T-helper 1 cell (primary cell): ENCODE measurements at regions not wholly inside any gene's neighbourhood (a gene's known extent, or its start where the extent isn't known, plus 50 kb on each side); places are given as distances from the start of the nearest gene placed in this dataset.

ENCODE experiments used
- DNase-seq, 5 donors: peaks; one replicate each; pipeline ENCODE4 v3.0.0-alpha.2; 2012 to 2020

DNA sequence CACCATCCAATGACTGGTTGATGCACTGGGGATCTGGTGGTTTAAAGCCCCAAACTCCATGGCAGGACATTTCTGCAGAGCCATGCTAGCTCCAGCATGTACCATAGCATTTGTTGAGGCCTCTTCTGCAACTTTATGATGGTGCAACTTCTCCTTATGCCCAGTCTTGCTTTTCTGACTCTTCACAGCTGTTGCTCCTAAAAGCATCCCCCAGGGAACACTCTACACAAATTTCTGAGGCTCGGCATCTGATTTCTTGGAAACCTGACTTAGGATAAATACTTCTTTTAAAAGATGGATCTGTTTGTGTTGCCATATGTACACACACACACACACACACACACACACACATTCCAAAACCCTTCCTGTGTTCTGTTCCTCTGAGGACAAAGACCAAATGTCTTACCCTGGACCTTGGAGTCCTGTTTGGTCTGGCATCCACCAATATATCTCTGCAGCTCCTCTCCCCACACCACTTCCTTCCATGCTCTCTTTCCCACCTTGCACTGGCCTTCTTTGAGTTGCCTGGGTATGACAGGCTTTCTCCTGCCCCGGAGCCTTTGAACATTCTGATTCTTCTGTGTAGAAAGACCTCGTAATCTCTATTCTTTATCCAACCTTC lies 388.5 kb upstream of the ZNF507 start:
- DNase-seq = no peak

DNA sequence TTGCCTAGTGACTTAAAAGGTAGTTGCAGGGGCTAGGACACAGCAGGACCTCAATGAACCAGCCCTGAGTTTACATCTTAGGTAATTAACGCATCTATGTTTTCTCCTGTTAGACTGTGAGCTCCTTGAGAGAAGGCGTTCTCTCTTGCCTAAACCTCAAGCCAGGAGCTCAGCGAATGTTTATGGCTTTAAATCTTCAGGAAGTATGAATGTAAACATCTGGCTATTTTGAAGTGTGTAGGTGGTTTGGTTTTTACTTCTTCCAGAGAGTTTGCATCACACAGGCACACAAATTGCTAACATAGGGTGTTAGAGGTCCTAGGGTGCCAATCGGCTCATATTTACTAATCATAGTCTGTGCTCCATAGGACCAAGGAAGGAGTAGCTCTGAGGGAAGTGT lies 387.7 kb upstream of the ZNF507 start:
- no peak for DNase-seq

DNA sequence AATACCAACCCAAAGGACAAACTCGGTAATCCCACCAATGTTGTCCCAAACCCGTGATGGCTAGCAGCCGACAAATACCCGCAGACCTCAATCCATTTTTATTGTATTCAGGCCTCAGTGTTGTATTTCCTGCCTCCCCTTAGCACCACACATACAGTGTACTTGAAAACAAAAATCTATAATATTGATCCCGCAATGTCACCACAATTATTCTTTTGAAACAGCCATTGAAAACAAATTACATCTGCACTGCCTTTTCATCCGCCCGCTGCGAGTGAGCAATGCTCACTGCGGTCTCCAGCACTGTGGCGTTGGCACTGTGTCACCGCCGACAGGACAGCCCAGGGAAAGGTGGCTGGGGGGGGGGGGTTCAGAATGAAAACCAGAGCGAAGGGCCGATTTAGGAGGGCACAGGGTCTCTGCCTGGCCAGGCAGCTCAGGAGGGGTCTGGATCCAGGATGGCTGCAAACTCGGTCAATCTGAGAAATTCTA lies 385.8 kb upstream of the ZNF507 start:
- DNase-seq = no peak

DNA sequence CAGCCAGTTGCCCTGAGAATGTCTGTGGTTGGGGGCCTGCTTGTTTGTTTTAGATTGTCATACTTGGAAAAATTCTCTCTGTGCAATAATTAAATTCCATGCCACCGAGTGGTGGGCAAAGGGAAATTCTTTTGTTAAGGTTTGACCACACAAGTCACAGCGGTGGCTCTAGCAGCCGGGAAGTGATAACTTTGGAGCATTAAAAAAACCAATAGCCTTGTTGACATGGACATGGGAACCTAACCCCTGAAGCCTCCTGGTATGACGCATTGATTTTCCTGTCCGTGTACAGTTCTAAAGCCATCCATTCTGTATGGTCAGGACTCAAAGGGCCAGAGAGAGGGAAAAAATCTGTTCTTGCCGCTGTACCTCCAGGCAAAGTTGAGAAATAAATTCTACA lies 384.9 kb upstream of the ZNF507 start:
- DNase-seq = no peak

DNA sequence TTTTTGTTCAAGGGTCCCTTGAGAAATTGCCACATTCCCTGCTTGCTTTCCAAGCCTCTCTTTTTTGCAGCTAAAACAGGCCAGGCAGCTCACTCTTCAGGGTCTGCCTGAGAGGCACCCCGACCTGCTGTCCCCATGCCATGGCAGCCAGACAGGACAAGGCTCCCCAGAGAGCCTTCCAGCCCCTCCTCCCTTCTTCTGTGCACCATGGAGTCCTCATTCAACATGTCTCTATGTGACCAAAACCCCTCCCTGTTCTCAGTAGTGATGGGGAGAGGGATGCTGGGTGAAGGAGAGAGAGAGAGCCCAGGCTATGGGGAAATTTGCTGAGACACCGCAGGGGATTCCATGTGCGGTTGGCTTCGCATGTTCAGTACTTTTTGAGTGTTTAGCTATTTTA lies 384.2 kb upstream of the ZNF507 start:
- DNase-seq = no peak

DNA sequence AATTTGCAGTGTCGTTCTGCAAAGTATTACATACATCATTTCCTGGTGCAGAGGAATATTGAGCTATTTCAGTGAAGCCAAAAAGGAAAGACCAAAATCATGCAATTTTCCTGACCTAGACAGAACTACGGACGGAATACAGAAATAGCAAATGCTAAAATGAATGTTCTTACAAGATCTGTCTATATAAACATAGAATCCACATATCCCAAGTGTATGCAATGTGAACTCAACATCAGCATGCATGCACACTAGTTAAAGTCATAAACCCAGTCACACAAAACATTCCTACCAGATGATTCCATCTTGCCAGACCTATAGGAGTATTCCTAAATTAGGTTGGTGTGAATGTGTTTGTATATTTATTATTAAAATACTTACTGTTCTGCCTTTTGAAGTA lies 383.7 kb upstream of the ZNF507 start:
- no peak for DNase-seq

DNA sequence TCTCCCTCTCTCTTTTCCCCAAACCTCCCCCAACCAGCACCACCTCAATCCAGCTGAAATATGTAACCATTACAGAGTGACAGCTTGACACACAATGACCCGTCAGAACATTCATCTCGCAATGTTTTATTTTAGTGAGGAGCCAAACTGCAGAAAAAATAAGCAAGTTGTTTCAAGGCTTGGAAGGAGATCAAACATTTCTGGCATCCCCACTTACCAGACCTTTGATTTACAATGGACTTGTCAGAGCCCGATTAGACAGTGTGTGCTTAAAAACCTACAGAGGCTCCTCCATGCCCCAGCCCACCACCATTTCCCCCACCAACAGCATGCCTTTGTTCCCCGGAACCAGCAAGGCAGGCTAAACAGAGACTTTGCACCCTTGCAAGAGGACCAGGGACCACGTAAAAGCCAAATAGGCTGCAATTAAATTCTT lies 382.8 kb upstream of the ZNF507 start:
- DNase-seq = no peak

DNA sequence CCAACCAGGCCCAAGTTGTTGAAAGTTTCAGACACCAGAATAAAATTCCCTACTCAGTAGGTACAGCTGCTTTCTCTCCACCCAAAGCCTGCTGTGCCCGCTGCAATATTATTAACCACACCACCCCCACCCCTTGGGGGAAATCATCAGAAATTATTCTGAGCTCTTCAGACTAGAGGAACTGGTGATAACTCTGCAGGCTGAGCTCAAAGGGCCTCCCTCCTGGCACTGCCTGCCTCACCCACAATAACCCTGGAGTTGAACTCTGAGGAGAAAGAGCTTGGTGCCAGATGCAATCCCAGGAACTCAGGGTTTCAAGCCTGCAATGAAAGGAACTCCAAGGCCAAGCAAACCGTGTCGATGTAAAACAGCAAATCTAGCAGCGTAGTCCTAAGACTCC lies 381.7 kb upstream of the ZNF507 start:
- DNase-seq = no peak

DNA sequence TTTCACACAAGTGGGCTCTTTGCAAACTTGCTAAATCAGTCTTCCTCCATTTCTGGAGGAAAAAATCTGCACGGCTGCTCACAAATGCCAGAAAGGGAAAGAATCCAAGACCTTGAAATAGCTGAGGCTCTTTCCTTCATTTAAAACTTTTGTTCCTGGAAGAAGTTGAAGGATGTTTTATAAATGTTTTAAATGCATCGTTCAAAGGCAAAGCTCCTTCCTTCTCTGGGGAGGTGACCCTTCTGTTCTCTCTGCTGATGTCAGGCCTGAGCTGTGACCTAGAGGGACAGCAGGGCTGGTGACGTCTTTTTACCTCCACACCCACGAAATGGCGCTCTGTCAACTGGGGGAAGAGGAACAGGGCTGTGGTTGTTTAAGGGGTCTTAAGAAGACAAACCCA lies 376.4 kb upstream of the ZNF507 start:
- DNase-seq = no peak

DNA sequence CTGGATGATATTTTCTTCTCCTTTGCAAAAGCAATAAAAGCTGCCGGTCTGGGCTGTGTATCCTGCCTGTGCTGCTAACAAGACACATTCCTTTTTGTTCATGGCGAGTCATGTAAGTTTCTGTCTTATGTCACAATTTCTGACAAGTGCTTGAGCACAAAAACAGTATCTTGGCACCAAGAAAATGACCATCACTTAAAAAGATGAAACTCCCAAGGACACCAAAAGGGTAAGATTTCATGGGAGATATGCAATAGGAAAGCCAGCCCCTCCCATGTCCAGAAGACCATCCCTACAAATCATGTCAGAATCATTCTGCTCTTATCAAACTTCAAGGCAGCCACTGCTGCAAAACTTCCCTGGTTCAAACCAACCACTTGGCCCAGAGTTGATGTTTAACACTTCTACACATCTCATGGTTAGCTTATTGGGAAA lies 375.4 kb upstream of the ZNF507 start:
- DNase-seq = no peak

DNA sequence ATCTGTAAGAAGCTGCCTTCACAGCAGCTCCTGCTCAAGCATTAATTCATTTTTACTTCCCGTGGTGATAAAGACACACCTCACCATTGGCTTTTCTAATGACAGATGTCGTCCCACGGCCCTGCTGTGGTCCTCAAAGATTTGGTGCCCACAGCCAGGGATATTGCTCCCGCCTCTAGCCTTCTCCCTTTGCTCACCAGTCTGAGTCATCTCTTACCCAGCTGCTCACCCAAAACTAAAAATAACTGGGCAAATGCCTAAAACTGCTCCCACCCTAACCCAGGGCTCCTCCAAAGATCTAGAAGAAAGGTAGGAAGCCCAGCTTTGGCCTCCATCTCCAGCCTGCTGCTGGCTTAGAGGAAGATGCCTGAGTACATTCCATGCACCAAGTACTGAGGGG lies 371.1 kb upstream of the ZNF507 start:
- no peak for DNase-seq

DNA sequence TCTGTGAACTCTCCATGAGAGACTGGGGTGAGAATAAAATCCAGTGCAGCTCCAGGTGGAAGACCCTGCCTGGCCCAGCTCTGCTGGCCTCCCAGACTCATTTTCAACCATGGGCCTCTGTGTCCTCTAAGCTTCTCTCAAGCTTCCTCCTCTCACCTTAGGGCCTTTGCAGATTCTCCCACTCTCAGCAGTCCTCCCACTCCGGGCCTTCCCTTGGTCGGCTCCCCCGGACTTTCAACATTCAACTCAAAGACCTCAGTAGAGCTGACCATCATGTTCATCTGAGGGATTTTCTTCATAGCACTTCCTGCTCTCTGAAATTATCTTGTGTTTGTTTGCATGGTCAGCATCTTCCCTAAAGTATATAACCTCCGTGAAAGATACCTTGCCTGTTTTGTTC lies 370.5 kb upstream of the ZNF507 start:
- DNase-seq = no peak

DNA sequence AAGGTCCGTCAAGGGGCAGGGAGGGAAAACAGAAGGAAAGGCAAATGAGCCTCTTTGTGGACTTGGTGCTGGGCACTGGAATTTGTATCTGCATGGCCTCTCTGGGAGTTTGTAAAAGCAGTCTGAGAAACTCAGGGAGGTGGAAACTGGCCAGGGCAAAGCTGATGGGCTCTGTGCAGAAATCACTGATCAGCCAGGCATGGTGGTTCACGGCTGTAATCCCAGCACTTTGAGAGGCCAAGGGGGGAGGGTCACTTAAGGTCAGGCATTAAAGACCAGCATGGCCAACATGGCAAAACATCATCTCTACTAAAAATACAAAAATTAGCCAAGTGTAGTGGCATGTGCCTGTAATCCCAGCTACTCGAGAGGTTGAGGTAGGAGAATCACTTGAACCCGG lies 369.9 kb upstream of the ZNF507 start:
- DNase-seq = no peak

DNA sequence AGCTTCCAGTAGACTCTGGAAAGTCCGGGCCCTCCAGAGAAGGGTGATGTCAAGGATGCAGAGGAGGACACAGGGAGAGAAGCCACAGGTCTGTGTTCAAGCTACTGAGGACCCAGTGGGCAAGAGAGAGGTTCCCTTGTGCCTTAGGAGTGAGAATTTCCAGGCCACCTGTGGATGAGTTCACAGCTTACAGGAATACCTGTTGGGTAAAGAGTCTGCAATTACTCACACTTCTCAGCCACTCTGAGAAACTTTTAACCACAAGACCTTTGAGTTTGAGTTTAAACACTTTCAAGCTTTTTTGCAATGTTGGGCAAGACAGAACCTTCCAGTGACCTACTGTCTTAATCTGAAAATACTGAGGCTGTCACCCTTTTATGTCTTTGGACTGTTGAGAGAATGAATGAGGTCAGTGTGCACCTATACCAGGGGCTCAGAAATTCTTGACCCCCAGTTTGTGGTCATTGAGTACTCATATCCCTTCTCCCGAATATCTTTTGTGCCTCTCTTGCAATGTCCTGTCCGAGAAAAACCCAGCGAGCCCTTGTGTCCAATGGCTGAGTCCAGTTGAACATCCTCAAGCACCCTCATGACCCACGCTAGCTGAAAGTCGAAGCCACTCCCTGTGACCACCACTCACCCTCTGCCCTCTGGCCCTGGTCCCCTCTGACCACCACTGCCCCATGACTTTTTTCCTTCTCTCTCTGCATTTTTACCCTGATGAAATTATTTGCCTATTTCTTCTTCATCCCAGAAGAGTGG lies 368.5 kb upstream of the ZNF507 start:
- DNase-seq = no peak

DNA sequence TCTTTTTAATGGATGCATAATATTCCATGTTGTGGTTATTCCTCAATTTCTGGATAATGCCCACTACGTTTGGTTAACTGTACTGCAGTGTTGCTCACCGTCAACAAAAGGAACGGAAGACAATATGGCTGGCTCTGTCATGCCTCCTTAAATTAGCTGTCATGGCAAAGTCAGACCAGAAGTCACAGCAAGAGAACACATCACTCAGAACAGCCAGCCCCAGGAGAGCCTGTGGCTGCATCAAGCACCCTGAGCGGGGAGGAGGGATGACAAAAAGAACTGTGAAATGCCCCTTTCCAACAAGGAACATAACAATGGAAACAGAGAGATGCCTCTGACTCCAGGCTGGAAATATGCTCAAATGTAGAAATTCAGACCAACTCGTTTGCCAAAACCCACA lies 366.0 kb upstream of the ZNF507 start:
- DNase-seq = no peak

DNA sequence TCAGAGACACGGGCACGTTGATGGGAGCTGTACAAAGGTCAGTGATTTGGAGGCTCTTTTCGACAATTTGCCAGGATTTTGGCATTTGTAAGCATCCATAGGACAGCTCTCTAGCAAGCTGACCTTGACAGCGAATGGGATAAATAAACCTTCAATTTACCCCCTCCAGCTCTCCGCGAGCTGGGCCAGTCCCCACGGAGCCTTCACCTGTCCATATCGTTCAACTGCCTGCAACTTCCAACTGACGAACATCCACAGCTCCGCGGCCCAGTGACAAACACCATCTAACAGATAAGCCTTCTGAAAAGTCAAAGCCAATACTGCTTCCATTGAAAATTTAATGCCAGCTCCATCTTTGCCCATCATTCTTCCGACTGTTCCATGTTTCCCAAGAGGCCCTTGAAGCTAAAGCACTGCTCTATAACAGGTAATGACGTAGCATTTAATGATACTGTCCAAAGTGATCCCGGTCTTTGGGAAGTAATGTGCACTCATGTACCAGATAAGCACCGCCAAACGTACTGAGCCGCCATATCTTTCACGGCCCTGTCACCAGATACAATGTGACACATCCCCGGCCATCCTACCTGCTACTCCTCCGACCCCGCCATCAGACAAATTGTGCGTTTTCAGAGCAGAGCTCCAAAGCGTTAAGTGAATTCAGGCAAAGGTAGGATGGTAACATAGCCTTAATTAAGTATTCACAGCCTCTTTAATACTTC lies 365.3 kb upstream of the ZNF507 start:
- no peak for DNase-seq

DNA sequence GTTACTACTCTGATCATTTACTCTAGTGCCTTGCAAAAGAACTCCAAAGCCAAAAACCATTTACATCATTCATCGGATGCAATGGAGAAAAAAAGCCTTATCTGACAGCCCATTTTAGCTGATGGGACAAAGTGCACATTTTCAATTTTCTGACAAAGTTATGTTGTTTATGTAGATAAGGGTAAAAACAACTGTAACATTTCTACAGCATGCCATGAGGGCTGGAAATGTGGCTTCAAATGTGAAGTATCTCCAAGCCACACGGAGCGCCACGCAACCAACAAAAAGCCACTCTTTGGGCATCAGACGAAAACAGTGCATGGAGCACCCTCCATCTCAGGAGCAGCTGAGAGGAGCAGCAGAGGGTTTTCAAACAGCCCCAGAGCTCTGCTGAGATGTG lies 364.6 kb upstream of the ZNF507 start:
- DNase-seq = no peak

DNA sequence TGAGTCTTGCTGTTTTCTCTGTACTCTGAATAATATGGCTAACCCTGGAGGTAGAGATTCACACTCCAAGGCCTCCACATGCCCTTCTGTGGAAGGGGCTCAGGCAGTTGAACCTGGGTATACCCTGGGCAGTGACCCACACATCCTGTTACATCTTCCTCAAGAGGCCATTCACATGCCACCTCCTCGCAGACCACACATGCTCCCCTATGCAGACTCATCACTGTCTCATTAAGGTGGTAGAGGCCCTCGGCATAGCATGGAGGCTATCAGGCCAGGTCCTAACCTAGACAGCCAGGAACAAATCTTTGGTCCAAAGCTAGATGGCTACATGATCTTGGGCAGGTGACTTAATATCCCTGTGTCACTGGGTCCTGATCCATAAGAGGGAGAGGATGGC lies 363.9 kb upstream of the ZNF507 start:
- DNase-seq = no peak

DNA sequence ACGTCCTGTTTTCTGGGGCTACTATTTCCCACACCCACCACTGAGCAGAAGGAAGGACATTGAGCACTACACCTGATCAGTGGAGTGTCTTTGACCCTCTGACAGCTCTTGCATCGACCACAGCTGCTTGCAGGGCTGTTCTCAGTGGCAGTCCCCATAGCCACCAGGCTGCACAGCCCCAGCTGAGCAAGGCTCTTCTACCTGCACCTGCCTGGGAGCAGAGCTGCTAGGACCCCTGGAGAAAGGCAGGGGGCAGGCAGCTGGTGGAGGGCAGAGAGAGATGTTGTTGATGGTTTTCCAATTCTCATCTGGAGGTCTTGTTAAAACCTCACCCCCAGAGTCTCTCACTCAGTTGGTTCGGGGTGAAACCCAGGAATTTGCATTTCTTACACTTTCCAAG lies 361.8 kb upstream of the ZNF507 start:
- no peak for DNase-seq

DNA sequence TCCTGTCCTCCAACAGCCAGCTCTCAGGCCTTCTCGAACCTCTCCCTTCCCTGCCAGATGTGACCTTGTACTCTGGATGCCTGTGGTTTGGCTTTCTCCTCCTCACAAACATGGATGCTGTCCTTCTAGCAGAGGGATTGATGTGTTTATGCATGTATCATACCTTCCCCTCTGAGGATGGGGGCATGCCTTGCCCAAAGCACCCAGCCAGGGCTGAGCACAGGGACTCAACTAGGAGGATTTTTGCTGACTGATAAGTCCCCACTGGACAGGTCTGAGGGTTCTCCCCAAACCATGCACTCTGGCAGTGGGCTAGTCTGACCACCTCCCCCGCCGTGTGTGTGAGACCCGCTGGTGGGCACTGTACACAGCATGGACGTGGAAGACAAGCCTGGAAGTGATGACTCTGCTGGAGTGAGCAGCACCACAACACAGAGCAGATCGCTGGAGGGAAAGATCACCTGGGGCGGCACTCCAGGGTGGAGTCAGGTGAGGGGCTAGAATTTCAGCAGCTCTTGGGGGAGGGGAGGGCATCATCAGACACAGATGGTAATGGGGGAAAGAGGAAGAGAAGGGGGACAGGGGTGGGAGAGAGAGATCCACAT lies 360.3 kb upstream of the ZNF507 start:
- DNase-seq = no peak

DNA sequence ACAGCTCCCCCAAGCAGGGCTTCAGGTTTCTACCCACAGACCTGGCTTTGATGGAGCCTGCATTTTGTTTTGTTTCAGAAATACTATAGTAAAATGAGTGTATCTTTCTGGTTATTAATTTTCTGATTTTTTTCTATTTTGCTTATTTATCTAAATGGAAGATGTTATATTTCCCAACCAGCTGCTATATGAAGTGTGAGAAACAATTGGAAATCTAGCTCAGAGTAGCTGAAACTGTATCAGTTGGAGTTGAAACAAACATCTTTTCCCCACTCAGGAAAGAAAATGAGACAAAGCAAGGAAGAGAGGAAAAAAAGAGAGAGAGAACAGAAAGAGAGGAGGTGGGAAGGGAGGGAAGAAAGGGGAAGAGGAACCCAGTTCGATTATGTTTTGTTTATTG lies 358.5 kb upstream of the ZNF507 start:
- no peak for DNase-seq

DNA sequence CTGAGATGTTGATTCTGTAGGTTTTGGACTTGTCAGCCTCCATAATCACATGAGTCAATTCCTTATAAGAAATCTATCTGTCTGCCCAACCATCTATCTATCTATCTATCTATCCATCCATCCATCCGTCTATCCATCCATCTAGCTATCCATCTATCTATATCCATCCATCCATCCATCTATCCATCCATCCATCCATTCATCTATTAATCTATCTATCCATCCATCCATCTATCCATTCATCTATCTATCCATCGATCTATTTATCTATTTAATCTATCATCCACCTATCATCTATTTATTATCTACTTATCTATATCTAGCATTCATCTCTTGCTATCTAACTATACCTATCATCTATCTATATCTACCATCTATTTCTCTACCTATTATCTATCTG lies 357.2 kb upstream of the ZNF507 start:
- DNase-seq = no peak

DNA sequence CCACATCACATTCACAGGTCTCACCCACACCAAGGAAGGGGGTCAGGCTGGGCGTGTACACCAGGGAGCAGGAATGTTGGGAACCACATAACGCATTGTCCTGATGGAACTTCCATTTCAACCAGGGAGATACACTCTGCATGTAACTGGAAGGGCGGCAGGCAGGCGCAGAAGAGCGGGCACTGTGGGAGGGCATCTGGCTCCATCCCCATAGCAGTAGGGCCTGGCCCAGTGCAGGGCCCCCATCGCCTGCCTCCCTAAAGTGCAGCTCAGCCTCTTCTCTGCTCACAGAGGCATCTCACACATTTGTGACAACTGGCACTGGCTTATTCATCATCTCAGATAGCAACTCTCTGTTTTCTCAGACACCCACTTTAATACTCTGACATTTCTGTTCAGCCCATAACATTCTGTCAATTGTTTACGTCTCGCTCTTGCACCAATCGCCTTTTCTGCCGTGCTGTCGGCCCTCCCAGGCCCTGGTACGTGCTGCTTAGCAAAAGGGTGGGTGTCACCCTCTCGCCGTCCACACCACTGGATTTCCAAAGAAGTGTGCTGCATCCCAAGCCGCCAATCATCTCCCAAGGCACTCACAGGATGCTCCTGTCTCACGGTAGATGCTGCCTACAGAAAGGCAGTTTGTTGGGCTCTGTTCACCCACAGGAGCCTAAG lies 353.3 kb upstream of the ZNF507 start:
- DNase-seq = no peak
